ENCODE measurements at regions not wholly inside any gene's neighbourhood (a gene's known extent, or its start where the extent isn't known, plus 50 kb on each side); places are given as distances from the start of the nearest gene placed in this dataset.

- TF ChIP-seq EZH2phosphoT487 (IDR thresholded peaks at IDR 0.05; ENCODE audit: borderline replicate concordance), result no peak
- TF ChIP-seq RAD21 (IDR thresholded peaks at IDR 0.05; ENCODE audit: low read depth), result no peak
Observed at GRCh38 chr1:195200772-195201171, 1407.5 kb downstream of the KCNT2 start.

All from HCT116 (cell line).